HCT116 (cell line): ENCODE measurements at regions not wholly inside any gene's neighbourhood (a gene's known extent, or its start where the extent isn't known, plus 50 kb on each side); places are given as distances from the start of the nearest gene placed in this dataset.

Experiments used
- ATAC-seq: fragments of 200-7000 bp; cut with Tn5 transposase; 2 replicates; pipeline ENCODE4 v1.9.1; 2020; ENCODE audit warnings: mild to moderate bottlenecking, moderate library complexity
- BruUV-seq: library from RNA; stranded (reverse); fragments of 400-500 nt; replicated peaks from 2 replicates; lab custom pipeline; 2021; lab: Mats Ljungman, UMichigan
- CTCF ChIA-PET: fragments of 300-600 bp; sonication (Branson Sonifier 250); formaldehyde crosslinking; loops from one replicate; lab custom pipeline; 2021; ENCODE audit warnings: antibody characterized with exemption; lab: Charles Lee
- POLR2A ChIA-PET: fragments of 300-600, 350-600 bp; sonication (Branson Sonifier 250); formaldehyde crosslinking; loops from one replicate; lab custom pipeline; 2021; ENCODE audit warnings: antibody characterized with exemption; lab: Charles Lee
- RAD21 ChIA-PET, 2 experiments: fragments of 300-600 bp; sonication (Branson Sonifier 250); formaldehyde crosslinking; loops; one replicate each; lab custom pipeline; 2023; ENCODE audit warnings: low total read pairs in 2 of 2; ENCODE audit not compliant: uncharacterized antibody in 2 of 2, unreplicated experiment in 2 of 2, low non-redundant PET in 1 of 2; lab: Charles Lee
- DNase-seq: peaks from one replicate; pipeline ENCODE4 v3.0.0-alpha.2; 2010; ENCODE audit warnings: low read depth, low spot score
- H2AFZ ChIP-seq: fragments of 200-600 bp; shearing (Covaris generic), sonication (generic); 2 replicates; pipeline ENCODE4 v1.6.1; 2017; ENCODE audit warnings: low read depth, mixed run types, mixed read lengths, antibody characterized with exemption, low read length; ENCODE audit not compliant: poor library complexity, severe bottlenecking
- H3K27ac ChIP-seq: 2 replicates; pipeline ENCODE4 v1.5.1; 2012; ENCODE audit warnings: low read depth, low read length
- H3K27me3 ChIP-seq: fragments of 200-600 bp; sonication (generic); 2 replicates; pipeline ENCODE4 v1.6.1; 2016; ENCODE audit warnings: mixed run types, low read length, mixed read lengths; ENCODE audit not compliant: insufficient read depth
- H3K36me3 ChIP-seq, 2 experiments: fragments of 200-500 bp in 1 of 2; fragments of 200-600 bp in 1 of 2; sonication (Bioruptor generic) in 1 of 2; sonication (generic) in 1 of 2; 2 replicates each; pipeline versions ENCODE4 v1.5.1 to v1.6.1; 2014 to 2016; ENCODE audit warnings: low read length in 2 of 2, inconsistent platforms in 1 of 2, mixed read lengths in 1 of 2, mixed run types in 1 of 2; ENCODE audit not compliant: insufficient read depth in 2 of 2, control insufficient read depth in 1 of 2
- H3K4me1 ChIP-seq, 2 experiments: fragments of 200-600 bp in 1 of 2; sonication (generic) in 1 of 2; 2 replicates each; pipeline versions ENCODE4 v1.5.1 to v1.6.1; 2012 to 2017; ENCODE audit warnings: low read length in 2 of 2, inconsistent platforms in 1 of 2, mild to moderate bottlenecking in 1 of 2, mixed read lengths in 1 of 2, mixed run types in 1 of 2, moderate library complexity in 1 of 2; ENCODE audit not compliant: insufficient read depth in 2 of 2, control insufficient read depth in 1 of 2
- H3K4me2 ChIP-seq: fragments of 200-600 bp; sonication (generic); 2 replicates; pipeline ENCODE4 v1.6.1; 2017; ENCODE audit warnings: mixed run types, low read length, mixed read lengths
- H3K4me3 ChIP-seq, 2 experiments: fragments of 200-600 bp in 1 of 2; sonication (generic) in 1 of 2; replicated peaks in 1 of 2; 2 replicates each; pipeline ENCODE4 v1.5.1; 2011 to 2016; ENCODE audit warnings: low read length in 2 of 2, control low read depth in 1 of 2, low read depth in 1 of 2, mild to moderate bottlenecking in 1 of 2, mixed read lengths in 1 of 2, mixed run types in 1 of 2
- H3K79me2 ChIP-seq: fragments of 200-600 bp; sonication (generic); 2 replicates; pipeline ENCODE4 v1.6.1; 2017; ENCODE audit warnings: mild to moderate bottlenecking, mixed run types, low read length, moderate library complexity, mixed read lengths; ENCODE audit not compliant: insufficient read depth
- H3K9ac ChIP-seq: fragments of 200-600 bp; sonication (generic); 2 replicates; pipeline ENCODE4 v1.6.1; 2016; ENCODE audit warnings: low read length, mixed read lengths
- H3K9me2 ChIP-seq: fragments of 200-600 bp; sonication (generic), shearing (Covaris generic); 2 replicates; pipeline ENCODE4 v1.6.1; 2017; ENCODE audit warnings: mixed run types, mild to moderate bottlenecking, moderate library complexity; ENCODE audit not compliant: insufficient read depth
- H3K9me3 ChIP-seq, 2 experiments: fragments of 200-500 bp in 1 of 2; fragments of 200-600 bp in 1 of 2; sonication (Bioruptor generic) in 1 of 2; sonication (generic) in 1 of 2; 2 replicates each; pipeline ENCODE4 v1.6.1; 2014 to 2017; ENCODE audit warnings: low read length in 2 of 2, mixed read lengths in 2 of 2, inconsistent platforms in 1 of 2, low read depth in 1 of 2, mild to moderate bottlenecking in 1 of 2, mixed run types in 1 of 2, moderate library complexity in 1 of 2; ENCODE audit not compliant: control insufficient read depth in 1 of 2, insufficient read depth in 1 of 2
- H4K20me1 ChIP-seq: fragments of 200-600 bp; sonication (generic), shearing (Covaris generic); 2 replicates; pipeline ENCODE4 v1.6.1; 2017; ENCODE audit warnings: mixed run types, mild to moderate bottlenecking, moderate library complexity; ENCODE audit not compliant: insufficient read depth
- CEBPB ChIP-seq: IDR thresholded peaks from 2 replicates; pipeline ENCODE4 v1.6.1; 2012; ENCODE audit warnings: low read depth
- EGR1 ChIP-seq: IDR thresholded peaks from 2 replicates; pipeline ENCODE4 v1.6.1; 2012; ENCODE audit warnings: low read depth
- EZH2 ChIP-seq: fragments of 200-600 bp; sonication (generic); IDR thresholded peaks from 2 replicates; pipeline ENCODE4 v1.6.1; 2017; ENCODE audit warnings: antibody characterized with exemption, mixed run types
- EZH2phosphoT487 ChIP-seq: fragments of 200-600 bp; IDR thresholded peaks from 2 replicates; pipeline ENCODE4 v1.6.1; 2018; ENCODE audit warnings: antibody characterized with exemption, borderline replicate concordance
- FOSL1 ChIP-seq: IDR thresholded peaks from 2 replicates; pipeline ENCODE4 v1.6.1; 2012; ENCODE audit warnings: low read depth
- POLR2A ChIP-seq: IDR thresholded peaks from 2 replicates; pipeline ENCODE4 v1.7.0; 2011; ENCODE audit warnings: borderline replicate concordance; ENCODE audit not compliant: insufficient read depth, insufficient read length; ENCODE audit errors: extremely low read depth
- POLR2AphosphoS5 ChIP-seq: IDR thresholded peaks from 2 replicates; pipeline ENCODE4 v1.6.1; 2011; ENCODE audit warnings: mild to moderate bottlenecking, low read depth, low read length, moderate library complexity
- SP1 ChIP-seq: IDR thresholded peaks from 2 replicates; pipeline ENCODE4 v1.6.1; 2012; ENCODE audit warnings: low read depth
- SRF ChIP-seq: IDR thresholded peaks from 2 replicates; pipeline ENCODE4 v1.6.1; 2012; ENCODE audit warnings: low read depth
- TCF7L2 ChIP-seq: IDR thresholded peaks from 2 replicates; pipeline ENCODE4 v1.7.0; 2011; ENCODE audit warnings: borderline replicate concordance, inconsistent platforms; ENCODE audit not compliant: insufficient read depth, insufficient read length; ENCODE audit errors: extremely low read depth
- YY1 ChIP-seq: IDR thresholded peaks from 2 replicates; pipeline ENCODE4 v1.6.1; 2011; ENCODE audit warnings: low read length, low read depth, moderate library complexity, mild to moderate bottlenecking; ENCODE audit not compliant: insufficient replicate concordance; ENCODE audit errors: extremely low read depth
- ZBTB33 ChIP-seq: IDR thresholded peaks from 2 replicates; pipeline ENCODE4 v1.6.1; 2011; ENCODE audit warnings: mild to moderate bottlenecking, low read length, moderate library complexity; ENCODE audit not compliant: insufficient replicate concordance; ENCODE audit errors: extremely low read depth
- intact Hi-C: fragments of 100-400 bp; cut with micrococcal nuclease; formaldehyde crosslinking; loops from 2 replicates; pipeline ENCODE4 v1.10.0; 2022

GRCh38 chr15:79777916-79778315, 118.9 kb downstream of the MTHFS start:
- no peaks in the 10 kb centered on the region for H3K79me2 ChIP-seq
- RAD21 ChIA-PET = no interaction called here
- DNase-seq = no peak
- BruUV-seq = no TSS peak
- POLR2A ChIA-PET = no interaction called here
- no peak overlapping the region for H3K27ac ChIP-seq
- no peaks in the 10 kb centered on the region for H3K36me3 ChIP-seq
- CTCF ChIA-PET = no interaction called here
- H3K9me2 ChIP-seq = no peaks in the 10 kb centered on the region
- H3K27me3 ChIP-seq = peaks cover 16% of the 10 kb centered on the region; the same call in 1 of the 2 replicates
- TF ChIP-seq POLR2AphosphoS5 (no peak), SRF (no peak), CEBPB (no peak), EGR1 (no peak), TCF7L2 (no peak), YY1 (no peak), ZBTB33 (no peak), EZH2phosphoT487 (no peak), POLR2A (no peak), SP1 (no peak), EZH2 (no peak), FOSL1 (no peak)
- no peak overlapping the region for H3K9ac ChIP-seq
- no peaks in the 10 kb centered on the region for H4K20me1 ChIP-seq
- intact Hi-C loops = no loop called here
- H3K4me1 ChIP-seq = no peaks in the 10 kb centered on the region
- no peak overlapping the region for H3K4me2 ChIP-seq
- ATAC-seq = no peak
- no peaks in the 10 kb centered on the region for H3K9me3 ChIP-seq
- no peak overlapping the region for H3K4me3 ChIP-seq
- no peak overlapping the region for H2AFZ ChIP-seq
